HG03095 (cell line): ENCODE measurements at regions not wholly inside any gene's neighbourhood (a gene's known extent, or its start where the extent isn't known, plus 50 kb on each side); places are given as distances from the start of the nearest gene placed in this dataset.
"Not testable (repeated sequence)": the region's sequence is repeated elsewhere in the genome, so short reads cannot be mapped to it uniquely, and the experiment has no call there.

Source experiments
- ATAC-seq: cut with Tn5 transposase; IDR thresholded peaks from one replicate; pipeline ENCODE4 v1.9.1; 2021; ENCODE audit warnings: moderate library complexity; ENCODE audit not compliant: unreplicated experiment

- no peak for ATAC-seq
These were observed 972.3 kb downstream of the PCDH7 start for GRCh38 chr4:31692399-31692940.

- ATAC-seq: no peak
These were observed 981.1 kb downstream of the PCDH7 start for GRCh38 chr4:31701256-31701655.

- no peak for ATAC-seq
These were observed 982.2 kb downstream of the PCDH7 start for GRCh38 chr4:31702326-31702725.

- ATAC-seq: no peak
These were observed 994.1 kb downstream of the PCDH7 start for GRCh38 chr4:31714238-31714637.

- ATAC-seq: no peak
These were observed 995.1 kb downstream of the PCDH7 start for GRCh38 chr4:31715302-31715701.

- no peak for ATAC-seq
These were observed 1006.9 kb downstream of the PCDH7 start for GRCh38 chr4:31727030-31727429.

GRCh38 chr4:31735004-31735403, 1014.8 kb downstream of the PCDH7 start:
- ATAC-seq: no peak

- no peak for ATAC-seq
These were observed 1017.2 kb downstream of the PCDH7 start for GRCh38 chr4:31737419-31737818.

GRCh38 chr4:31741326-31741725, 1021.2 kb downstream of the PCDH7 start:
- ATAC-seq: no peak

- no peak for ATAC-seq
These were observed 1028.2 kb downstream of the PCDH7 start for GRCh38 chr4:31748382-31748781.

- not testable (repeated sequence) for ATAC-seq
These were observed 1030.4 kb downstream of the PCDH7 start for GRCh38 chr4:31750581-31750980.

GRCh38 chr4:31755751-31756150, 1035.6 kb downstream of the PCDH7 start:
- no peak for ATAC-seq

- ATAC-seq: no peak
These were observed 1048.6 kb downstream of the PCDH7 start for GRCh38 chr4:31768756-31769155.

GRCh38 chr4:31783311-31783710, 1063.1 kb downstream of the PCDH7 start:
- no peak for ATAC-seq

- ATAC-seq: no peak
These were observed 1064.4 kb downstream of the PCDH7 start for GRCh38 chr4:31784558-31784957.

GRCh38 chr4:31787701-31788100, 1067.5 kb downstream of the PCDH7 start:
- ATAC-seq: no peak

- ATAC-seq: no peak
These were observed 1068.5 kb downstream of the PCDH7 start for GRCh38 chr4:31788676-31789075.

- no peak for ATAC-seq
These were observed 1071.5 kb downstream of the PCDH7 start for GRCh38 chr4:31791666-31792065.

- no peak for ATAC-seq
These were observed 1073.7 kb downstream of the PCDH7 start for GRCh38 chr4:31793907-31794306.

GRCh38 chr4:31797052-31797451, 1076.9 kb downstream of the PCDH7 start:
- not testable (repeated sequence) for ATAC-seq

GRCh38 chr4:31803526-31804195, 1083.5 kb downstream of the PCDH7 start:
- no peak for ATAC-seq

GRCh38 chr4:31807036-31807435, 1086.9 kb downstream of the PCDH7 start:
- no peak for ATAC-seq

GRCh38 chr4:31844350-31844749, 1124.2 kb downstream of the PCDH7 start:
- ATAC-seq: no peak
